ENCODE measurements at regions not wholly inside any gene's neighbourhood (a gene's known extent, or its start where the extent isn't known, plus 50 kb on each side); places are given as distances from the start of the nearest gene placed in this dataset.

- no peak for TF ChIP-seq CTCF (IDR thresholded peaks at IDR 0.05)
- no peak for TF ChIP-seq EZH2 (IDR thresholded peaks at IDR 0.05)
- no peak for TF ChIP-seq EZH2phosphoT487 (IDR thresholded peaks at IDR 0.05)
Observed at GRCh38 chr9:80615964-80616363, 1044.2 kb downstream of the TLE4 start.

Data from neural progenitor cell (in vitro differentiated cells).